Omental fat pad (tissue), 3 donors: ENCODE measurements at regions not wholly inside any gene's neighbourhood (a gene's known extent, or its start where the extent isn't known, plus 50 kb on each side); places are given as distances from the start of the nearest gene placed in this dataset.
A peak's percentile ranks its signal among the peaks of the same experiment; 100 is the strongest.

Source experiments
- ATAC-seq: fragments of 150-250 bp; one replicate; pipeline ENCODE4 v1.9.1; 2016; ENCODE audit warnings: mild to moderate bottlenecking, moderate library complexity; ENCODE audit not compliant: low FRiP score
- DNase-seq: peaks from one replicate; pipeline ENCODE4 v3.0.0-alpha.2; 2019; ENCODE audit warnings: low spot score
- CTCF ChIP-seq, 3 donors: fragments of 450-650 bp; IDR thresholded peaks; one replicate each; pipeline ENCODE4 v1.5.1; 2016 to 2017; ENCODE audit warnings: antibody characterized with exemption in 3 of 3, mild to moderate bottlenecking in 3 of 3, moderate library complexity in 2 of 3

- no peak for TF ChIP-seq CTCF (IDR thresholded peaks at IDR 0.05)
- ATAC-seq, result no peak
- no peak for DNase-seq
These were observed 86.7 kb upstream of the PRMT6 start for GRCh38 chr1:106969731-106970130.

- no peak for TF ChIP-seq CTCF (IDR thresholded peaks at IDR 0.05)
- DNase-seq (no peak), ATAC-seq (no peak)
These were observed 84.4 kb upstream of the PRMT6 start for GRCh38 chr1:106972074-106972473.

GRCh38 chr1:106975944-106976343 lies 80.5 kb upstream of the PRMT6 start:
- no peak for DNase-seq
- no peak for TF ChIP-seq CTCF (IDR thresholded peaks at IDR 0.05)
- ATAC-seq, result no peak

- DNase-seq (no peak), ATAC-seq (peak; percentile 37)
- no peak for TF ChIP-seq CTCF (IDR thresholded peaks at IDR 0.05)
These were observed 77.8 kb upstream of the PRMT6 start for GRCh38 chr1:106978477-106979322.

- DNase-seq, result no peak
- TF ChIP-seq CTCF (IDR thresholded peaks at IDR 0.05), result no peak
- ATAC-seq, result no peak
These were observed 77.1 kb upstream of the PRMT6 start for GRCh38 chr1:106979371-106979770.

- DNase-seq (no peak), ATAC-seq (no peak)
- TF ChIP-seq CTCF (IDR thresholded peaks at IDR 0.05), result no peak
These were observed 76.4 kb upstream of the PRMT6 start for GRCh38 chr1:106980121-106980520.

- ATAC-seq, result no peak
- no peak for DNase-seq
- no peak for TF ChIP-seq CTCF (IDR thresholded peaks at IDR 0.05)
These were observed 71.7 kb upstream of the PRMT6 start for GRCh38 chr1:106984801-106985200.
